ENCODE measurements at regions not wholly inside any gene's neighbourhood (a gene's known extent, or its start where the extent isn't known, plus 50 kb on each side); places are given as distances from the start of the nearest gene placed in this dataset.

- 83 to 85% methylated on average over 7 of the region's 7 CpGs for WGBS, 2 donors
- Histone ChIP-seq H3K27me3 (ENCODE audit: control insufficient read depth in 1 of 2, insufficient read depth in 2 of 2, low read length in 2 of 2) (no peaks in the 10 kb centered on the region), H3K27ac (ENCODE audit: low read depth in 2 of 2, low read length in 1 of 2) (no peak overlapping the region)
Observed at GRCh38 chr9:117951127-117951526, 246.9 kb downstream of the TLR4 start.

GRCh38 chr9:117952581-117952980 is 248.4 kb downstream of the TLR4 start:
- 42 to 59% methylated on average over 2 of the region's 2 CpGs for WGBS, 2 donors
- no peak overlapping the region for H3K27ac ChIP-seq (ENCODE audit: low read depth in 2 of 2, low read length in 1 of 2)
- H3K36me3 ChIP-seq (ENCODE audit: control insufficient read depth in 2 of 2, insufficient read depth in 2 of 2, low read length in 1 of 2): no peaks in the 10 kb centered on the region
- H3K27me3 ChIP-seq (ENCODE audit: control insufficient read depth in 1 of 2, insufficient read depth in 2 of 2, low read length in 2 of 2): no peaks in the 10 kb centered on the region
- no peak overlapping the region for H3K4me3 ChIP-seq (ENCODE audit: low read depth in 1 of 2, low read length in 2 of 2)
- no peaks in the 10 kb centered on the region for H3K9me3 ChIP-seq (ENCODE audit: control insufficient read depth in 2 of 2, insufficient read depth in 1 of 2, low read depth in 1 of 2, low read length in 1 of 2)
- H3K4me1 ChIP-seq (ENCODE audit: control insufficient read depth in 2 of 2, insufficient read depth in 2 of 2, low read length in 1 of 2): no peaks in the 10 kb centered on the region

More at GRCh38 chr9:117951127-117951526, 246.9 kb downstream of the TLR4 start:
- Histone ChIP-seq H3K9me3 (ENCODE audit: control insufficient read depth in 2 of 2, insufficient read depth in 1 of 2, low read depth in 1 of 2, low read length in 1 of 2) (no peaks in the 10 kb centered on the region), H3K4me3 (ENCODE audit: low read depth in 1 of 2, low read length in 2 of 2) (no peak overlapping the region), H3K36me3 (ENCODE audit: control insufficient read depth in 2 of 2, insufficient read depth in 2 of 2, low read length in 1 of 2) (no peaks in the 10 kb centered on the region), H3K4me1 (ENCODE audit: control insufficient read depth in 2 of 2, insufficient read depth in 2 of 2, low read length in 1 of 2) (no peaks in the 10 kb centered on the region)

GRCh38 chr9:117957267-117957666 is 253.1 kb downstream of the TLR4 start:
- Histone ChIP-seq H3K4me1 (ENCODE audit: control insufficient read depth in 2 of 2, insufficient read depth in 2 of 2, low read length in 1 of 2) (no peaks in the 10 kb centered on the region), H3K27me3 (ENCODE audit: control insufficient read depth in 1 of 2, insufficient read depth in 2 of 2, low read length in 2 of 2) (no peaks in the 10 kb centered on the region), H3K27ac (ENCODE audit: low read depth in 2 of 2, low read length in 1 of 2) (no peak overlapping the region), H3K4me3 (ENCODE audit: low read depth in 1 of 2, low read length in 2 of 2) (no peak overlapping the region), H3K9me3 (ENCODE audit: control insufficient read depth in 2 of 2, insufficient read depth in 1 of 2, low read depth in 1 of 2, low read length in 1 of 2) (no peaks in the 10 kb centered on the region), H3K36me3 (ENCODE audit: control insufficient read depth in 2 of 2, insufficient read depth in 2 of 2, low read length in 1 of 2) (no peaks in the 10 kb centered on the region)
- WGBS, 2 donors: 50 to 51% methylated on average over 2 of the region's 2 CpGs

- WGBS, 2 donors: 93 to 94% methylated on average over 2 of the region's 2 CpGs
- Histone ChIP-seq H3K27me3 (ENCODE audit: control insufficient read depth in 1 of 2, insufficient read depth in 2 of 2, low read length in 2 of 2) (no peaks in the 10 kb centered on the region), H3K4me3 (ENCODE audit: low read depth in 1 of 2, low read length in 2 of 2) (no peak overlapping the region), H3K36me3 (ENCODE audit: control insufficient read depth in 2 of 2, insufficient read depth in 2 of 2, low read length in 1 of 2) (no peaks in the 10 kb centered on the region), H3K4me1 (ENCODE audit: control insufficient read depth in 2 of 2, insufficient read depth in 2 of 2, low read length in 1 of 2) (no peaks in the 10 kb centered on the region), H3K9me3 (ENCODE audit: control insufficient read depth in 2 of 2, insufficient read depth in 1 of 2, low read depth in 1 of 2, low read length in 1 of 2) (no peaks in the 10 kb centered on the region), H3K27ac (ENCODE audit: low read depth in 2 of 2, low read length in 1 of 2) (no peak overlapping the region)
Observed at GRCh38 chr9:117958726-117959125, 254.5 kb downstream of the TLR4 start.

GRCh38 chr9:117963493-117964090 is 259.4 kb downstream of the TLR4 start:
- no peaks in the 10 kb centered on the region for H3K9me3 ChIP-seq (ENCODE audit: control insufficient read depth in 2 of 2, insufficient read depth in 1 of 2, low read depth in 1 of 2, low read length in 1 of 2)
- no peak overlapping the region for H3K4me3 ChIP-seq (ENCODE audit: low read depth in 1 of 2, low read length in 2 of 2)
- no peaks in the 10 kb centered on the region for H3K36me3 ChIP-seq (ENCODE audit: control insufficient read depth in 2 of 2, insufficient read depth in 2 of 2, low read length in 1 of 2)
- H3K27me3 ChIP-seq (ENCODE audit: control insufficient read depth in 1 of 2, insufficient read depth in 2 of 2, low read length in 2 of 2): no peaks in the 10 kb centered on the region
- 87 to 92% methylated on average over 1 of the region's 1 CpG for WGBS, 2 donors
- H3K4me1 ChIP-seq (ENCODE audit: control insufficient read depth in 2 of 2, insufficient read depth in 2 of 2, low read length in 1 of 2): no peaks in the 10 kb centered on the region
- no peak overlapping the region for H3K27ac ChIP-seq (ENCODE audit: low read depth in 2 of 2, low read length in 1 of 2)

- Histone ChIP-seq H3K36me3 (ENCODE audit: control insufficient read depth in 2 of 2, insufficient read depth in 2 of 2, low read length in 1 of 2) (no peaks in the 10 kb centered on the region), H3K9me3 (ENCODE audit: control insufficient read depth in 2 of 2, insufficient read depth in 1 of 2, low read depth in 1 of 2, low read length in 1 of 2) (no peaks in the 10 kb centered on the region), H3K4me1 (ENCODE audit: control insufficient read depth in 2 of 2, insufficient read depth in 2 of 2, low read length in 1 of 2) (no peaks in the 10 kb centered on the region), H3K27me3 (ENCODE audit: control insufficient read depth in 1 of 2, insufficient read depth in 2 of 2, low read length in 2 of 2) (no peaks in the 10 kb centered on the region), H3K27ac (ENCODE audit: low read depth in 2 of 2, low read length in 1 of 2) (no peak overlapping the region), H3K4me3 (ENCODE audit: low read depth in 1 of 2, low read length in 2 of 2) (no peak overlapping the region)
- 77 to 79% methylated on average over 7 of the region's 7 CpGs for WGBS, 2 donors
Observed at GRCh38 chr9:117970276-117971050, 266.3 kb downstream of the TLR4 start.

- H3K4me3 ChIP-seq (ENCODE audit: low read depth in 1 of 2, low read length in 2 of 2): no peak overlapping the region
- no peaks in the 10 kb centered on the region for H3K9me3 ChIP-seq (ENCODE audit: control insufficient read depth in 2 of 2, insufficient read depth in 1 of 2, low read depth in 1 of 2, low read length in 1 of 2)
- WGBS, 2 donors: 53 to 56% methylated on average over 3 of the region's 3 CpGs
- no peaks in the 10 kb centered on the region for H3K27me3 ChIP-seq (ENCODE audit: control insufficient read depth in 1 of 2, insufficient read depth in 2 of 2, low read length in 2 of 2)
- no peak overlapping the region for H3K27ac ChIP-seq (ENCODE audit: low read depth in 2 of 2, low read length in 1 of 2)
- no peaks in the 10 kb centered on the region for H3K36me3 ChIP-seq (ENCODE audit: control insufficient read depth in 2 of 2, insufficient read depth in 2 of 2, low read length in 1 of 2)
- H3K4me1 ChIP-seq (ENCODE audit: control insufficient read depth in 2 of 2, insufficient read depth in 2 of 2, low read length in 1 of 2): no peaks in the 10 kb centered on the region
Observed at GRCh38 chr9:117974108-117974507, 269.9 kb downstream of the TLR4 start.

- no peaks in the 10 kb centered on the region for H3K4me1 ChIP-seq (ENCODE audit: control insufficient read depth in 2 of 2, insufficient read depth in 2 of 2, low read length in 1 of 2)
- H3K9me3 ChIP-seq (ENCODE audit: control insufficient read depth in 2 of 2, insufficient read depth in 1 of 2, low read depth in 1 of 2, low read length in 1 of 2): no peaks in the 10 kb centered on the region
- WGBS, 2 donors: 91 to 92% methylated on average over 2 of the region's 2 CpGs
- no peak overlapping the region for H3K4me3 ChIP-seq (ENCODE audit: low read depth in 1 of 2, low read length in 2 of 2)
- H3K36me3 ChIP-seq (ENCODE audit: control insufficient read depth in 2 of 2, insufficient read depth in 2 of 2, low read length in 1 of 2): no peaks in the 10 kb centered on the region
- no peaks in the 10 kb centered on the region for H3K27me3 ChIP-seq (ENCODE audit: control insufficient read depth in 1 of 2, insufficient read depth in 2 of 2, low read length in 2 of 2)
- H3K27ac ChIP-seq (ENCODE audit: low read depth in 2 of 2, low read length in 1 of 2): no peak overlapping the region
Observed at GRCh38 chr9:117979914-117980313, 275.7 kb downstream of the TLR4 start.

- Histone ChIP-seq H3K27ac (ENCODE audit: low read depth in 2 of 2, low read length in 1 of 2) (no peak overlapping the region), H3K4me1 (ENCODE audit: control insufficient read depth in 2 of 2, insufficient read depth in 2 of 2, low read length in 1 of 2) (no peaks in the 10 kb centered on the region), H3K4me3 (ENCODE audit: low read depth in 1 of 2, low read length in 2 of 2) (no peak overlapping the region), H3K36me3 (ENCODE audit: control insufficient read depth in 2 of 2, insufficient read depth in 2 of 2, low read length in 1 of 2) (no peaks in the 10 kb centered on the region), H3K27me3 (ENCODE audit: control insufficient read depth in 1 of 2, insufficient read depth in 2 of 2, low read length in 2 of 2) (no peaks in the 10 kb centered on the region), H3K9me3 (ENCODE audit: control insufficient read depth in 2 of 2, insufficient read depth in 1 of 2, low read depth in 1 of 2, low read length in 1 of 2) (no peaks in the 10 kb centered on the region)
Observed at GRCh38 chr9:117987945-117988344, 283.7 kb downstream of the TLR4 start.

GRCh38 chr9:117992006-117992405 is 287.8 kb downstream of the TLR4 start:
- H3K9me3 ChIP-seq (ENCODE audit: control insufficient read depth in 2 of 2, insufficient read depth in 1 of 2, low read depth in 1 of 2, low read length in 1 of 2): no peaks in the 10 kb centered on the region
- no peak overlapping the region for H3K4me3 ChIP-seq (ENCODE audit: low read depth in 1 of 2, low read length in 2 of 2)
- no peaks in the 10 kb centered on the region for H3K4me1 ChIP-seq (ENCODE audit: control insufficient read depth in 2 of 2, insufficient read depth in 2 of 2, low read length in 1 of 2)
- WGBS, 2 donors: 6 to 11% methylated on average over 6 of the region's 6 CpGs
- no peaks in the 10 kb centered on the region for H3K27me3 ChIP-seq (ENCODE audit: control insufficient read depth in 1 of 2, insufficient read depth in 2 of 2, low read length in 2 of 2)
- H3K36me3 ChIP-seq (ENCODE audit: control insufficient read depth in 2 of 2, insufficient read depth in 2 of 2, low read length in 1 of 2): no peaks in the 10 kb centered on the region
- no peak overlapping the region for H3K27ac ChIP-seq (ENCODE audit: low read depth in 2 of 2, low read length in 1 of 2)
